K562 (cell line): ENCODE measurements at regions not wholly inside any gene's neighbourhood (a gene's known extent, or its start where the extent isn't known, plus 50 kb on each side); places are given as distances from the start of the nearest gene placed in this dataset.

Experiments used
- ATAC-seq: fragments of 200-7000 bp; cut with Tn5 transposase; 3 replicates; pipeline ENCODE4 v1.9.1; 2020; ENCODE audit warnings: moderate library complexity
- BruUV-seq: library from RNA; stranded (reverse); fragments of 400-500 nt; replicated peaks from 2 replicates; lab custom pipeline; 2021; lab: Mats Ljungman, UMichigan
- CTCF ChIA-PET: fragments of 300-600 bp; formaldehyde crosslinking; extraction: SDS; loops from one replicate; lab custom pipeline; 2021; ENCODE audit warnings: low intra/inter-chr PET ratio; lab: Yijun Ruan, JAX
- POLR2A ChIA-PET: fragments of 300-600, 350-650 bp; sonication (Branson Sonifier 250); formaldehyde crosslinking; extraction: SDS; loops from one replicate; lab custom pipeline; 2021; ENCODE audit warnings: antibody characterized with exemption, inconsistent platforms; lab: Yijun Ruan, JAX
- DNase-seq, 4 experiments: peaks; one replicate each; pipeline versions ENCODE4 v3.0.0 to v3.0.0-alpha.2; 2011 to 2018; ENCODE audit warnings: low spot score in 3 of 4, mixed read lengths in 3 of 4; ENCODE audit errors: extremely low read depth in 1 of 4
- FAIRE-seq: peaks from 2 replicates; lab custom pipeline; 2011; peaks lifted over from hg19 to GRCh38; lab: Jason Lieb, UNC
- H2AFZ ChIP-seq: 2 replicates; pipeline ENCODE4 v1.6.0; 2011; ENCODE audit warnings: low read depth, low read length, control low read depth, inconsistent platforms
- H3K27ac ChIP-seq: fragments of 200-600 bp; 3 replicates; pipeline ENCODE4 v1.8.0; 2011; ENCODE audit warnings: low read depth, mild to moderate bottlenecking, control low read depth, inconsistent platforms, low read length, moderate library complexity, mixed read lengths; ENCODE audit errors: extremely low read depth
- H3K27me3 ChIP-seq, 2 experiments: fragments of 300-600 bp in 1 of 2; 2 replicates in 1 of 2; 3 replicates in 1 of 2; pipeline versions ENCODE4 v1.6.0 to v1.8.0; 2011; ENCODE audit warnings: inconsistent platforms in 2 of 2, low read length in 2 of 2, mild to moderate bottlenecking in 1 of 2, mixed read lengths in 1 of 2, moderate library complexity in 1 of 2; ENCODE audit not compliant: control insufficient read depth in 2 of 2, insufficient read depth in 2 of 2
- H3K36me3 ChIP-seq: fragments of 300-600 bp; 3 replicates; pipeline ENCODE4 v1.8.0; 2011; ENCODE audit warnings: mild to moderate bottlenecking, low read length, inconsistent platforms; ENCODE audit not compliant: control insufficient read depth, insufficient read depth
- H3K4me1 ChIP-seq, 2 experiments: fragments of 200-600 bp in 1 of 2; replicated peaks in 1 of 2; 2 replicates in 1 of 2; 3 replicates in 1 of 2; pipeline versions ENCODE4 v1.5.1 to v1.8.0; 2011; ENCODE audit warnings: inconsistent platforms in 2 of 2, low read length in 2 of 2, mild to moderate bottlenecking in 1 of 2, mixed read lengths in 1 of 2, moderate library complexity in 1 of 2; ENCODE audit not compliant: control insufficient read depth in 2 of 2, insufficient read depth in 2 of 2
- H3K4me2 ChIP-seq: 2 replicates; pipeline ENCODE4 v1.6.1; 2011; ENCODE audit warnings: low read length, control low read depth, inconsistent platforms, mixed read lengths; ENCODE audit not compliant: insufficient read depth
- H3K4me3 ChIP-seq: fragments of 200-600 bp; sonication (generic), shearing (Covaris generic); 2 replicates; pipeline ENCODE4 v1.5.1; 2016; ENCODE audit warnings: control low read depth, inconsistent platforms
- H3K79me2 ChIP-seq: fragments of 200-600 bp; 3 replicates; pipeline ENCODE4 v1.8.0; 2011; ENCODE audit warnings: low read length, inconsistent platforms; ENCODE audit not compliant: control insufficient read depth, insufficient read depth
- H3K9ac ChIP-seq, 2 experiments: 2 replicates each; pipeline versions ENCODE4 v1.6.0 to v1.6.1; 2011; ENCODE audit warnings: low read depth in 2 of 2, low read length in 2 of 2, control low read depth in 1 of 2, inconsistent platforms in 1 of 2, mild to moderate bottlenecking in 1 of 2, mixed read lengths in 1 of 2; ENCODE audit not compliant: insufficient read depth in 1 of 2
- H3K9me1 ChIP-seq: one replicate; pipeline ENCODE4 v1.6.0; 2011; ENCODE audit warnings: inconsistent platforms, mild to moderate bottlenecking, low read length, moderate library complexity; ENCODE audit not compliant: control insufficient read depth, insufficient read depth
- H3K9me3 ChIP-seq: replicated peaks from 2 replicates; pipeline ENCODE4 v1.5.1; 2011; ENCODE audit warnings: low read depth, low read length, inconsistent platforms; ENCODE audit not compliant: control insufficient read depth, insufficient read depth
- H4K20me1 ChIP-seq: replicated peaks from 2 replicates; pipeline ENCODE4 v1.6.1; 2011; ENCODE audit warnings: low read length, inconsistent platforms, mixed read lengths; ENCODE audit not compliant: control insufficient read depth, insufficient read depth
- BCLAF1 ChIP-seq, 2 experiments: fragments of 450-650 bp in 1 of 2; IDR thresholded peaks; 2 replicates each; pipeline ENCODE4 v1.6.1; 2011 to 2017; ENCODE audit warnings: low read depth in 2 of 2, antibody characterized with exemption in 1 of 2, borderline replicate concordance in 1 of 2, low read length in 1 of 2, mild to moderate bottlenecking in 1 of 2, mixed read lengths in 1 of 2; ENCODE audit not compliant: control insufficient read depth in 1 of 2
- HCFC1 ChIP-seq: IDR thresholded peaks from 2 replicates; pipeline ENCODE4 v1.6.1; 2012; ENCODE audit warnings: low read depth, low read length, improper control_type of control experiment
- RFX7 ChIP-seq: fragments of 250-450 bp; sonication (Bioruptor Pico); IDR thresholded peaks from 2 replicates; pipeline ENCODE4 v1.5.1; 2021; ENCODE audit warnings: mild to moderate bottlenecking
- SRF ChIP-seq, 2 experiments: fragments of 250-450, 450-650 bp in 1 of 2; sonication (Bioruptor Pico) in 1 of 2; sonication (generic) in 1 of 2; formaldehyde crosslinking; IDR thresholded peaks; 2 replicates each; pipeline versions ENCODE4 v1.5.0 to v1.5.1; 2020 to 2022; ENCODE audit warnings: mild to moderate bottlenecking in 1 of 2, missing genetic modification reagents in 1 of 2
- ZNF431 ChIP-seq: sonication (generic); formaldehyde crosslinking; IDR thresholded peaks from 2 replicates; pipeline ENCODE4 v1.8.0; 2022; ENCODE audit warnings: mild to moderate bottlenecking, missing genetic modification reagents
- ZNF707 ChIP-seq: fragments of 250-450 bp; sonication (Bioruptor Pico); conservative IDR thresholded peaks from 2 replicates; pipeline ENCODE4 v1.8.0; 2022; ENCODE audit warnings: inconsistent platforms, mild to moderate bottlenecking, moderate library complexity
- WGBS: fragments of 100-300 bp; shearing (Covaris generic); methylation state at CpG from one replicate; pipeline ENCODE4 v1.1.6; 2016; ENCODE audit warnings: low coverage, mixed read lengths; ENCODE audit not compliant: insufficient coverage; ENCODE audit errors: missing lambda C conversion rate; 5-methylcytosine and 5-hydroxymethylcytosine counted together
- in situ Hi-C: fragments of 300-500 bp; cut with MboI; formaldehyde crosslinking; loops from 4 replicates; pipeline ENCODE4 v1.15.0; 2018; ENCODE audit warnings: inconsistent platforms, mixed read lengths
- intact Hi-C: fragments of 100-400 bp; cut with micrococcal nuclease; formaldehyde crosslinking; loops from 2 replicates; pipeline ENCODE4 v1.14.2; 2022
- TF ChIP-seq, protein P1 (sequence below): fragments of 450-650 bp; formaldehyde crosslinking; IDR thresholded peaks from 2 replicates; pipeline ENCODE4 v1.4.0; 2020; ENCODE audit warnings: mild to moderate bottlenecking, moderate library complexity

DNA sequence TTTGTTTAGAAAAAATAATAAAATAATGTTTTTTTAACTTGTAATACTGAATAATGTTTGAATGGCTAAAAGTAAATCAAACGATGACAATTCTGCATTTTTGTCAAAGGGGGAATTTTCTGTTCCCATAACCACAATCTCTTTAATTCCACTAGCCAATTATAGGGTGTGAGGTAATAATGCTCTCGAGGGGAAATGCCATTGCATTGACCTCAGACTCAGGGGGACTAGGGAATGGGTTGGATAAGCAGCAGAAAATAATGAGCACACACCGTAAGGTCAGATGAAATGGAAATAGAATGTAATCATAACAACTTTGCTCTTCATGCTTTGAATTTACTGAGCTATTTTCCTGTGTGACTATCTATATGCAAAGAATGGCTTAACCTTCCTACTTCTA is 584.7 kb downstream of the RFPL4B start:
- intact Hi-C loops: no loop called here
- no peak overlapping the region for H3K27ac ChIP-seq
- POLR2A ChIA-PET: no interaction called here

More for the DNA sequence above, 584.7 kb downstream of the RFPL4B start:
- Histone ChIP-seq H3K4me3 (no peak overlapping the region), H3K4me1 (no peaks in the 10 kb centered on the region), H2AFZ (no peak overlapping the region), H3K79me2 (no peaks in the 10 kb centered on the region), H3K9ac (no peak overlapping the region), H3K36me3 (no peaks in the 10 kb centered on the region), H4K20me1 (no peaks in the 10 kb centered on the region), H3K9me1 (no peaks in the 10 kb centered on the region), H3K27me3 (no peaks in the 10 kb centered on the region), H3K4me2 (no peak overlapping the region), H3K9me3 (no peaks in the 10 kb centered on the region)
- in situ Hi-C loops: no loop called here
- 33% methylated on average over 3 of the region's 3 CpGs for WGBS
- FAIRE-seq (no peak), DNase-seq (no peak), ATAC-seq (no peak)
- BruUV-seq: no TSS peak
- CTCF ChIA-PET: interaction anchor here (0.5 kb wide), 1 partner anchor 26 kb away, joined by 3 read pairs; no protein-coding TSS in a partner anchor
- TF ChIP-seq RFX7 (CRISPR knock-in tag) (no peak), ZNF707 (CRISPR knock-in tag) (no peak), ZNF431 (CRISPR knock-in tag) (no peak), HCFC1 (no peak), SRF (CRISPR knock-in tag; IDR thresholded peaks at IDR 0.05) (no peak), BCLAF1 (IDR thresholded peaks at IDR 0.05; ENCODE audit: borderline replicate concordance in 1 of 2, control insufficient read depth in 1 of 2, low read depth in 2 of 2, low read length in 1 of 2) (no peak)
- TF ChIP-seq, protein P1, sequence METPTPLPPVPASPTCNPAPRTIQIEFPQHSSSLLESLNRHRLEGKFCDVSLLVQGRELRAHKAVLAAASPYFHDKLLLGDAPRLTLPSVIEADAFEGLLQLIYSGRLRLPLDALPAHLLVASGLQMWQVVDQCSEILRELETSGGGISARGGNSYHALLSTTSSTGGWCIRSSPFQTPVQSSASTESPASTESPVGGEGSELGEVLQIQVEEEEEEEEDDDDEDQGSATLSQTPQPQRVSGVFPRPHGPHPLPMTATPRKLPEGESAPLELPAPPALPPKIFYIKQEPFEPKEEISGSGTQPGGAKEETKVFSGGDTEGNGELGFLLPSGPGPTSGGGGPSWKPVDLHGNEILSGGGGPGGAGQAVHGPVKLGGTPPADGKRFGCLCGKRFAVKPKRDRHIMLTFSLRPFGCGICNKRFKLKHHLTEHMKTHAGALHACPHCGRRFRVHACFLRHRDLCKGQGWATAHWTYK: no peak
